Hepatocyte (in vitro differentiated cells): ENCODE measurements at regions not wholly inside any gene's neighbourhood (a gene's known extent, or its start where the extent isn't known, plus 50 kb on each side); places are given as distances from the start of the nearest gene placed in this dataset.

Experiments used
- CTCF ChIP-seq: fragments of 200-600 bp; sonication (generic); IDR thresholded peaks from 2 replicates; pipeline ENCODE4 v1.5.1; 2016; ENCODE audit warnings: antibody characterized with exemption, mild to moderate bottlenecking; ENCODE audit not compliant: poor library complexity
- EZH2 ChIP-seq: fragments of 200-600 bp; sonication (generic); IDR thresholded peaks from 2 replicates; pipeline ENCODE4 v1.6.1; 2016; ENCODE audit warnings: antibody characterized with exemption, mild to moderate bottlenecking, borderline replicate concordance

GRCh38 chr22:22358152-22358551 is 113.6 kb downstream of the VPREB1 start:
- TF ChIP-seq EZH2 (no peak), CTCF (no peak)
